Erythroblast (primary cell): ENCODE measurements at regions not wholly inside any gene's neighbourhood (a gene's known extent, or its start where the extent isn't known, plus 50 kb on each side); places are given as distances from the start of the nearest gene placed in this dataset.

Experiments used
- GATA1 ChIP-seq: IDR thresholded peaks from 2 replicates; pipeline ENCODE4 v1.6.1; 2011; ENCODE audit warnings: low read depth, mild to moderate bottlenecking, control low read depth, low read length, moderate library complexity
- POLR2A ChIP-seq: IDR thresholded peaks from 2 replicates; pipeline ENCODE4 v1.6.1; 2011; ENCODE audit warnings: mild to moderate bottlenecking, low read length

GRCh38 chr4:56238251-56238650, 149.0 kb downstream of the AASDH start:
- TF ChIP-seq POLR2A (no peak), GATA1 (no peak)
